NT2/D1 (cell line): ENCODE measurements at regions not wholly inside any gene's neighbourhood (a gene's known extent, or its start where the extent isn't known, plus 50 kb on each side); places are given as distances from the start of the nearest gene placed in this dataset.

Experiments
- SUZ12 ChIP-seq: IDR thresholded peaks from 2 replicates; pipeline ENCODE4 v1.6.1; 2011; ENCODE audit not compliant: insufficient read length, insufficient read depth; ENCODE audit errors: extremely low read depth
- YY1 ChIP-seq: IDR thresholded peaks from 2 replicates; pipeline ENCODE4 v1.6.1; 2011; ENCODE audit not compliant: insufficient read length, insufficient read depth
- ZNF274 ChIP-seq: IDR thresholded peaks from 2 replicates; pipeline ENCODE4 v1.6.1; 2011; ENCODE audit warnings: mild to moderate bottlenecking, low read depth, low read length

DNA sequence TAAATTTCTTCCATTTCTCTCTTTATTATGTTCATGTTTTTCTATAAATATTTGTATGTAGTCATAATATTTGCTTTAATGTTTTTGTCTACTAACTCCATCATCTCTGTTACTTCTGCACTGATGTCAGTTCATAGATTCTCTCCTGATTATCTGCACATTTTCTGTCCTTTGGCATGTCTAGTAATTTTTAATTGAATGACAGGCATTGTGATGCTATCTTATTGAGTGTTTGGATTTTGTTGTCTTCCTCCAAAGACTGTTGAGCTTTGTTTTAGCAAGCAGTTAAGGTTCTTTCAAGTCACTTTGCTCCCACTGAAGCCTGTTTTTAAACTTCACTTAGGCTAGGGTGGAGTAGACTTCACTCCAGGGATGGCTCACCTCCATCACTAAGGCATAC lies 276.8 kb downstream of the DLEU7 start:
- TF ChIP-seq ZNF274 = no peak
- no peak for TF ChIP-seq SUZ12
- no peak for TF ChIP-seq YY1
